Forelimb muscle (tissue), 1 donor: ENCODE measurements at regions not wholly inside any gene's neighbourhood (a gene's known extent, or its start where the extent isn't known, plus 50 kb on each side); places are given as distances from the start of the nearest gene placed in this dataset.
"Not testable (repeated sequence)": the region's sequence is repeated elsewhere in the genome, so short reads cannot be mapped to it uniquely, and the experiment has no call there.

Experiments
- DNase-seq: peaks from one replicate; pipeline ENCODE4 v3.0.0-alpha.2; 2013; ENCODE audit warnings: low read depth

- not testable (repeated sequence) for DNase-seq
These were observed 140.9 kb upstream of the GOLGA6L4 start for GRCh38 chr15:84094720-84095119.

DNA sequence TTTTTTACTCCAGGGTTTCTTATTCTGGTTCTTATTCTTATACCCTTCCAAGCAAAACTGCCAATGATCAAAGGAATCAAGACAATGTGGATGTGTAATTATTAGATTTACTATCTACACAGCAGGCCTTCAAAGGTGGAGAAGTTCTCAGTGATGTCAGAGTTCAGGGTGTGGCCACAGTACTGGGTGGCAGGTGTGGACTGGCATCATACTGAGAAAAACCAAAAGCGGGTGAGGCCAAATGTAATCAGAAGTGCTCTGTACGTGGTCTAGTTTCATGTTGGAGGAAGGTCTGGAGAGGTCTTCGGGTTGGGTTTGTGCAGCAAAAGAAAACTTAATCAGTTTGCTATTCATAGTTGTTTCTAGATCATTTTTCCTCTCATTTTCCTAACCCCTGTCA, 138.5 kb upstream of the GOLGA6L4 start:
- not testable (repeated sequence) for DNase-seq

DNA sequence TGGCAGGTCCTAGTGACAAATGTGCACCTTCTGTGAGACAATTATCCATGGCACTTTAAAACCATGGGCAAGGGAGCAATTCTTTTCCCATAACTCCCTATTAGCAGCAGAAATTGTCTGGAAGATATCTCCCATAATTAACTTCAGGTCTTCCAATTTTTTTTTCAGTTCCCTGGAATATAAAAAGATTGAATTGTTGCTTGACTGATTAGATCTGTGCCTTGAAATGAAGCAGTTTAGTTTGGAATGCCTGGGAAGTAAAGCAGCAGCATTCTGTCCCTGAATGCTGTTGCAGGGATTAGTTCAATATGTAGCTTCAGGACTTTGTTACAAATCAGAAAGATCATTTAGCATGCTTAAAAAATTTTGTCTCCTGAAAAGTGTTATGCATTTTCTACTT, 137.0 kb upstream of the GOLGA6L4 start:
- DNase-seq, result no peak

- no peak for DNase-seq
These were observed 136.4 kb upstream of the GOLGA6L4 start for GRCh38 chr15:84099181-84099580.

GRCh38 chr15:84103345-84103744, 132.2 kb upstream of the GOLGA6L4 start:
- DNase-seq, result no peak

- DNase-seq, result no peak
These were observed 130.7 kb upstream of the GOLGA6L4 start for GRCh38 chr15:84104853-84105252.

GRCh38 chr15:84108728-84109127, 126.8 kb upstream of the GOLGA6L4 start:
- no peak for DNase-seq

- DNase-seq, result no peak
These were observed 124.0 kb upstream of the GOLGA6L4 start for GRCh38 chr15:84111575-84111974.

- no peak for DNase-seq
These were observed 123.5 kb upstream of the GOLGA6L4 start for GRCh38 chr15:84112025-84112424.

- no peak for DNase-seq
These were observed 121.7 kb upstream of the GOLGA6L4 start for GRCh38 chr15:84113919-84114318.

DNA sequence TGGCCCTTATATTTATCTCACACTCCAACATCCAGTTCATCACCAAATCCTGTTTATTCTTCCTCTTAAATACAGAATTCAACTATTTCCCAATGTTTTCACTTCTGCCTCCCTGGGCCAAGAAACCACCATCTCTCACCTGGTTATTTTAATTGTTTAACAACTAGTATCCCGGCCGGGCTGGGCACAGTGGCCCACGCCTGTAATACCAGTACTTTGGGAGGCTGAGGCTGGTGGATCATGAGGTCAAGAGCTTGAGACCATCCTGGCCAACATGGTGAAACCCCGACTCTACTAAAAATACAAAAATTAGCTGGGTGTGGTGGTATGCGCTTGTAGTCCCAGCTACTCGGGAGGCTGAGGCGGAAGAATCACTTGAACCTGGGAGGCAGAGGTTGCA, 120.9 kb upstream of the GOLGA6L4 start:
- DNase-seq, result not testable (repeated sequence)

DNA sequence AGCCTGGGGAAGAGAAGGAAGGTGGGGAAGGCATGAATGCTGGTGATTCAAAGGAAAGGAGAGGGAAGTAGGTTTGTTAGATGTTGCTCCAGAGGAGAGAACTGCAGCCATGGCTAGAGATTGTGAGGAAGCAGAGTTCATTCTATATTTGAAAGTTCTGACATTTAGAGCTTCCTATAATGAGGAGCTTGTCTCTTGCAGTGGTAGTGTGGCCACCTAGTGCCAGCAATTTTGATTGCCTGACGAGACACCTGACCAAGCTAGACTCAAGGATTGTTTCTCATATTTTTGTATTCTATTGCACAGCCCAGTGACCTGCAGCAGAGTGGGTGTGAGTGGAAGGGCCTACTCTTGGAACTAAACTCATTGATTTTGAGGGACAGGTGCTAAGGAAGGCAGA, 116.2 kb upstream of the GOLGA6L4 start:
- DNase-seq, result not testable (repeated sequence)

DNA sequence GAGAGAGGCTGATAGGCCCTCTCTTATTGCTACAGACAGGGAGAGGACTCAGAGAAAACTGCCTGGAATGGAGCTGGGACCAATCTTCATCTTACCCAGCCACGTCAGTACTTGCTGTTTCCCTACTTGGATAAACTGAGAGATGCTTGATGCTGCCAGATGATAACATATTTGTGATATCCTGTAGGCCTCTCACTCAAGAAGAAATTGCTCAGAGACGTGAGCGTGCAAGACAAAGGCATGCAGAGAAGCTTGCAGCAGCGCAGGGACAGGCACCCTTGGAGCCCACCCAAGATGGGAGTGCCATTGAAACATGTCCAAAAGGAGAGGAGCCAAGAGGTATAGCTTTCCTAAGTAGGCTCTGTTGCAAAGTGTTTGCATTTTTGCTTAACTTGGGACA, 114.7 kb upstream of the GOLGA6L4 start:
- not testable (repeated sequence) for DNase-seq

DNA sequence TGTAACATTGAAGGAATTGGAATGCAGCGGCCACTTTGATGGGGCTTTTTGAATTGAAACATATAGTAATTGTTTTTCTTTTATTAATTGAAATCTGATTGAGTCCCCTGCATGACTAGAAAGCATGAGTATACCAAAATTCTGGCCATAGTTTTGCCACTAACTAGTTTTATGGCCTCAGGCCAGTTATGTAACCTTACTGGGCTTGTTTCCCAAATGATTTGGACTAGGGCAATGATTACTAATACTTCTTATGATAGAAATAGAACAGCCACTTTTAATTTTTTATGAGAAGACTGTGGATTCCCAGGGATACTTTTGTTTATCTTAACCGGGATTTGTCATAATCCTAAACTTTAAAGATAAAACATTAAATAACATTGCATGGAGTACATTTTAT, 106.9 kb upstream of the GOLGA6L4 start:
- DNase-seq, result not testable (repeated sequence)

GRCh38 chr15:84130098-84130831, 105.3 kb upstream of the GOLGA6L4 start:
- DNase-seq, result not testable (repeated sequence)

GRCh38 chr15:84135931-84136456, 99.6 kb upstream of the GOLGA6L4 start:
- DNase-seq, result not testable (repeated sequence)

GRCh38 chr15:84142888-84143337, 92.7 kb upstream of the GOLGA6L4 start:
- DNase-seq, result peak; percentile 83

- no peak for DNase-seq
These were observed 91.7 kb upstream of the GOLGA6L4 start for GRCh38 chr15:84143753-84144314.

- not testable (repeated sequence) for DNase-seq
These were observed 90.6 kb upstream of the GOLGA6L4 start for GRCh38 chr15:84144946-84145345.

DNA sequence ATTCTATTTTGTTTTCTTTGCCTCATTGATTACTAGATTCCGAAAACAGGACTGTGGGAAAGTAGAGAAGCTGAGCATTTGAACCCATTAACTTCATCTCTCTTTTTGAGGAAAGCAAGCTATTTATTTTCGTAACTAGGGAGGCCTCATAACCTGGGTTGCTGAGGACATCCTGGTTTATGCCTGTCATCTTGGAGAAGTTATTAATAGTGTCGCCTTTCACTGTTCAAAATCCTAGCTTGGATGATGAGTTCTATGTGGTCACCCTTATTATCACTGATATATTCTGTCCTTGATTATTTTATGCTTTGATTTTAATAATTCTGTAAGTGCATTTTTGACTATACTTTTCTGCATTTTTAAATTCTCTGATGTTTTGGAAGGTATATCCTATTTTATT, 89.3 kb upstream of the GOLGA6L4 start:
- not testable (repeated sequence) for DNase-seq

GRCh38 chr15:84147307-84147706, 88.3 kb upstream of the GOLGA6L4 start:
- not testable (repeated sequence) for DNase-seq

DNA sequence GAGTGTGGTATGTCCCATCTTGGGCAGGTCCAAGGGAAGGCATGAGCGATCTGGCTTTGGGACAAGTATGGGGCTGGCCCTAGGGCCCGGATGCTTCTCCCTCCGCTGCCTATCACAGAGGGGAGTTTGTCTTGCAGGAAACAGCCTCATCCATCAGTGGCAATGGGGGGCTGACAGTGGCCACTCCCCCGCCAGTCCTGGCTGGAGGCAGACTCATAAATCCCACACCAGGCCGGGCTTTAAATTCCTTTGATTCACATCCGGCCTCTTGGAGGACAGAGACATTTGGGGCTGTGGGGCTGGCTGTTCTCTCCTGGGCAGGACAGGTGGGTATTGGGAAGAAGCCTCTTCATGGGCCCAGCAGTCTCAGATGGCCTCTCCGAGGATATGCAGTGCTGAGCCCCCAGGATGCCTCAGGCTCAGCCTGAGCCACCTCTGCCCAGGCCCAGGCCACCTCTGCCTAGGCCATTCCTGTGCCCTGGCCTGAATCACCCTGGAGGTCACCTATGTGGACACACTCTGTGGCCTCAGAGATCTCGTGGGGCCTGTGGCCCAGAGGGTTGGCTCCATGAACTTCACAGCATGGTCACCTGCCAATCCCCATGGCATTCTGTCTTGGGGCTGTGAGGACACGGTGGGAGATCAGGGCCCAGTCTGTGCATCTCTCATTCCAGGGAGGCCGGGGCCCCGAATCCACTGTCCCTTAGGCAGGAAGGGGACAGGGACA, 84.2 kb upstream of the GOLGA6L4 start:
- DNase-seq, result no peak
